NOMO-1 (cell line): ENCODE measurements at regions not wholly inside any gene's neighbourhood (a gene's known extent, or its start where the extent isn't known, plus 50 kb on each side); places are given as distances from the start of the nearest gene placed in this dataset.

Experiments
- DNase-seq, 2 experiments: peaks; one replicate each; lab custom pipeline; 2025; ENCODE audit not compliant: unreplicated experiment in 2 of 2; lab: John Stamatoyannopoulos, UW

- DNase-seq = no peak
Observed at GRCh38 chr12:91870872-91871707, 274.6 kb downstream of the BTG1 start.

- DNase-seq = no peak
Observed at GRCh38 chr12:91868054-91868453, 277.6 kb downstream of the BTG1 start.

- DNase-seq = no peak
Observed at GRCh38 chr12:91866566-91866965, 279.1 kb downstream of the BTG1 start.

DNA sequence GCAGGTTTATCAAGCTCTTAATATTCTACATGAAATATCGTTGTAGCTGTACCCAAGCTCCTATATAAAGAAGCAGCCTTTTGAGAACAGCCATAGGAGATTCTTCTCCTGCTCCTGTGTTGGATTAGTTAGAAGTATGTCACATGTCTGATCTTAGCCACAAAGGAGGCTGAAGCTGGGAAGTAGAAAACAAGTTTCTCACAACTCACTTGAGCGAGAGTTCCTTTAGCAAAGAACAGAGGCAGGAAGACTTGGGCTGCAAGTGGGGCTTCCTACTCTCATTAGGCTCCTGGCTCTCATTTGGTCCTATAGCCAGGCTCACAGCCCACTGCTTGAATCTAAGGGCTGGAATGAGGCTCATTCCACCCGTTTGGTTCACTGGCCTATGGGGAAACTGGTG is 281.9 kb downstream of the BTG1 start:
- DNase-seq = no peak

GRCh38 chr12:91861554-91861953 is 284.1 kb downstream of the BTG1 start:
- DNase-seq = no peak

- no peak for DNase-seq
Observed at GRCh38 chr12:91859347-91859746, 286.3 kb downstream of the BTG1 start.

DNA sequence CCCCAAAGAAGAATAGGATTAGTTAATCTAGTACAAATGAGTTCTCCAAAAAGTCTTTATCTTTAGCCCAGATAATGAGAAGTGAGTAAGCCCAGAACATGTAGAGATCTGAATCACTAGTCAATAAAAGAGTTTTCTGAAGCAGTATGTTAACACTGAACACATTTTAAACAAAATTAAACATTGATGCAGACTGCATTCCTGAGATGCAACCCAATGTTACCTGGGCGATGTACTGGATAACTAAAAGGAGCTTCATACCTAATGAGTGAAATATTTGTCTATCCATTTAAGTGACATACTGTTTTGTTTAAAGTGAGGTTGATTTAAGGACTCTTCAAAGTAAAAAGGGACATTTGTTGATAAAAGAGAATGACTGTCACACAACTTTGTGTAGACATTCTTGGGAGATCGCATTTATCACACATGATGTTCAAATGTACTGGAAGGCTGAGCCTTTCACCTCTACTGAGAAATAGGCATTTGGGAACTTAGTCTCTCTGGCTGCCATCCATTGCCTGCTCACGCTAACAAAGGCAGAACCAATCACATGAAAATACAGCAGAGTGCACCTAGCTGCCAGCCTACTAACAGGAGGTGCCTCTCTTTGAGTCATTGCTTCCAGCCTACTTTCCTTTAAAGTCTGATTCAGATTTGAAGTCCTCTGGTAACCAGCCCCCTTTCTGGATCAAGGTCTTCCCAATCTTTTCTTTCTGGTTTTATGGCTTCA is 287.7 kb downstream of the BTG1 start:
- no peak for DNase-seq

DNA sequence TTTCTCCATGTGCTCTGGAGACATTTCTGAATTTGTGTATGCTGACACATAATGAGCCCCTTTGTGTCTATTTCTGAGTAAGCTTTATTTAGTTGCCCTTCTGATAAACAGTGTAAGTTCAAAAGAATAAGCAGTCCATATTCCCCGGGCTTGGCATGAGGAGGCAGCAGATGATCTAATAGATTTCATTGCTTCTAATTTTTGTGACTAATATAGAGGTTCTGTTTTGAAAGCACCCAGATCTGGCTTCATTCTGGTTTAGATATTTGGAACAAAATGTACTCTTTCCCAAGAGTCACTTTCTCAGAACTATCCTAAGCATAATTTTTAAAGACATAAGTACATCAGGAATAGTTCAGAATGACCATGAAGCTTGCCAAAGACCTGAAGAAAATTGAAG is 290.9 kb downstream of the BTG1 start:
- DNase-seq = no peak

DNA sequence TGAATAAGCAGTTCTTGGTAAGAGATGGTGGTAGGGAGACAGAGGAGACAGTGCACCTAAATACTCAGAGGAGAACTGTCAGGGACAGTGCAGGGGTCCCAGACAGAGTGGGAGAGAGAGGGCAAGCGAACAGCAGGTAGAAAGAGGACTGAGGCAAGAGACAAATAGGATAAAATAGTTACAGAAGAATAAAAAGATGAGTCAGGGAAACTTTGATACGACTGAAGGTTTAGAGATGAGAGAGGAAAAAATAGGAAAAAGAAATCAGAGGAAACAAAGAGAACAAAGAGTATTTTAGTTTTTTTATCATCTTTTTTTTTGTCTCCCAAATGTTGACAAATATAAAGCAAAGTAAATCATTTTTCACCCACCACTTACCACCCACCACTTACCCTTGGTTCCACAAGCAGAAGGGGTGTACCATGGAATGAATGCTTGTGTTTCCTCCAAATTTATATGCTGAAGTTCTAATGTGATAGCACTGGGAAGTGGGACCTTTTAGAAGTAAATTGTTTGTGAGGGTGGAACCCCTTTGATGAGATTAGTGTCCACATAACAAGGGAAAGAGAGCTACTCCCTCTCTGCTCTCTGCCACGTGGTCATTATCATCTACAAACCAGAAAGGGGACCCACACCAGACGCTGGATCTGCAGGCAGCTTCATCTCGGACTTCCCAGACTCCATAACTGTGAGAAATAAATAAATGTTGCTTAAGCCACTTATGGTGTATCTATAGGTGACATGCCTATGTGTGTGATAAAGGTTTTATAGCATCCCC is 292.1 kb downstream of the BTG1 start:
- no peak for DNase-seq

- DNase-seq = no peak
Observed at GRCh38 chr12:91852634-91853033, 293.0 kb downstream of the BTG1 start.

- DNase-seq = no peak
Observed at GRCh38 chr12:91851741-91852477, 293.7 kb downstream of the BTG1 start.

DNA sequence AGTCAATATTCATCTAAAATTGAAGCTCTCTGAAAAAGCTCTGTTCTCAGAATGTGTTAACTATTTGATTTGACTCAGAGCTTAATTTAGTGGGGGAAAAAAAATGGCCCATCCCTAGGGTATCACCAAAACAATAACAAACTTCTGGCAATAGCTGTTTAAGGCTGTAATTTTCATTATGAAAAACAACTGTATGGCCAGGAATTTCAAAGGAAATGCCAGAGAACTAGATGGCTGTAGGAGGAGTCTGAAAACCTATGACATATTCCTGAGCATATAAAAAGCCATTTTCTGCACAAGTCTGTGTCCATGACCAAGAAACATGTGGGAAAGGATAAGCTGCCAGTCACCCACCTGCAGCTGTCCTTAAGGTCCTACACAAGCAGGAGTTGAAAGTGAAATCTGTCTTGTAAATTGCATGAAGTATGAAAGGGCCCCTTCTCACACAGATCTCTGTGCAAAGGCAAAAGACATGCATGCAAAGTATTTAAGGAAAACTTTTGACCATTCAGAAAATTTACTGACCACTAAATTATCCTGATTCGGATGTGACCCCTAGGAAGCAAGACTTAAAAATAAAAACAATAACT is 299.1 kb downstream of the BTG1 start:
- DNase-seq = no peak

- DNase-seq = no peak
Observed at GRCh38 chr12:91845365-91845764, 300.3 kb downstream of the BTG1 start.

DNA sequence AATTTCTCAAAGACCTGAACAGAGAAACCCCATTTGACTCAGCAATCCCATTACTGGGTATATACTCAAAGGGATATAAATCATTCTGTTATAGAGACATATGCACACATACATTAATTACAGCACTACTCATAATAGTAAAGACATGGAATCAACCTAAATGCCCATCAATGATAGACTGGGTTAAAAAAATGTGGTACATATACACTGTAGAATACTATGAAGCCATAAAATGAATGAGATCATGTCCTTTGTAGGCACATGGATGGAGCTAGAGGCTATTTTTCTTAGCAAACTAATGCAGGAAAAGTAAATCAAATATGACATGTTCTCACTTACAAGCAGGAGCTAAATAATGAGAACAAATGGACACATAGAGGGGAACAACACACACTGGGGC is 303.8 kb downstream of the BTG1 start:
- no peak for DNase-seq

DNA sequence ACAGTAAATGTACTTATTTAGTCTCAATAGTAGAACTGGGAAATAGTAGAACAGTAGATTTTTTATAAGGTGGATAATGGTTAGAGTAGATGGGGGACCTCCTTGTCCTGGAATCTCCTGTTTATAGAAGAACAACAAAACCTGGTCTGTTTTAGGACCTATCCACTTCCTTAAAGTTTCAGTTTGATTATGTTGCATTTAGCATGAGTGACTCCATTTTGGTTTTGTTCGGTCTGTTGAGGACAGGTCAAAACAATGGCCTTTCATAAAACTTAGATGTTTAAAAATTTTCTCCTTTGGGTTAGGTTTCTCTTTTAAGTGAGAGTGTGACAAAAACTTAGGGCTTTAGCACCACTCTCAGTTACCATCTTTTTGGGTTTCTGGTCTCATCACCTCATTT is 308.9 kb downstream of the BTG1 start:
- no peak for DNase-seq

DNA sequence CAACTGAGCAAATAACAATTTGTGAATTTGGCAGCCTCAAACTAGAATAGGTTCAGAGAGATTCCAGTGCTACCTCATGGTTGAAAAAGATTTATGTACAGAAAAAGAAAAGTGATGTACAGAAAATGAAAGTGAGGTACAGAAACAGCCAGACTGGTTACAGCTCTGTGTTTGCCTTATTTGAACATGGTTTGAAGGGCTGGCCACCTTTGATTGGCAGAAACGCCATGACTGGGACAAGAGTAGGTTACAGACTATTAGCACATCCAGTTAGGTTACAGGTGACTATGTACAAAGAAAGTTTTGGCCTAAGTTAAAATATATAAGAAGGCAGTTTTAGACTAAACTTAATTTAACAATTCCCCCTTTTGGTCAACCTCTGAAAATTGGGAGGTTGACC is 309.4 kb downstream of the BTG1 start:
- no peak for DNase-seq

GRCh38 chr12:91835693-91836092 is 310.0 kb downstream of the BTG1 start:
- DNase-seq = no peak

- peak; percentile 56 to 74 for DNase-seq
Observed at GRCh38 chr12:91833780-91834359, 311.8 kb downstream of the BTG1 start.

DNA sequence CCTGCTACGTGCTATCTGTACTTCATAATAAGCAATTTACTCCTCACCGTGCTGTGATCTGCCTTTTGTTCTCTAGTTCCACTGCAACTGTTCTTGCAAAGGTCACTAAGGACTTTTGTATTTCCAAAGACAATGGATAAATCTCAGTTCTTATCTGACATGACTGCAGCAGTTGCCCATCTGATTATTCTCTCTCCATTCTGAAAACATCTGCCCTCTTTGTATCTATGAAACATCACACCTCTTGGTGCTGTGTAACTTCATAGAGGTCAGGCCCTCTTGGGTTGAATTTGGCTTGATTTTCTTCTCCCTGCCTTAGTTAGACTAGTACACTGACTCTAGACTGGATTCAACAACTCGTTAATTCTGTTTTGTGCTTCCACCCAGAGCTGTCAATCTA is 319.6 kb downstream of the BTG1 start:
- no peak for DNase-seq

- no peak for DNase-seq
Observed at GRCh38 chr12:91824991-91825390, 320.7 kb downstream of the BTG1 start.
